Ovary (tissue), 7 donors: ENCODE measurements at regions not wholly inside any gene's neighbourhood (a gene's known extent, or its start where the extent isn't known, plus 50 kb on each side); places are given as distances from the start of the nearest gene placed in this dataset.

Source experiments
- DNase-seq, 5 donors: peaks; one replicate each; pipeline ENCODE4 v3.0.0-alpha.2; 2019 to 2020
- H3K27ac ChIP-seq, 2 donors: fragments of 200-600 bp; one replicate each; pipeline versions ENCODE4 v1.5.1 to v1.8.0; 2019 to 2022
- H3K27me3 ChIP-seq: fragments of 200-600 bp; one replicate; pipeline ENCODE4 v1.8.0; 2022
- H3K36me3 ChIP-seq: fragments of 200-600 bp; sonication (generic); one replicate; pipeline ENCODE4 v1.5.1; 2019
- H3K4me1 ChIP-seq: one replicate; pipeline ENCODE4 v1.8.1; 2013; ENCODE audit warnings: mild to moderate bottlenecking, moderate library complexity; ENCODE audit not compliant: insufficient read depth
- H3K4me3 ChIP-seq: fragments of 200-600 bp; sonication (generic); one replicate; pipeline ENCODE4 v1.5.1; 2017
- H3K9me3 ChIP-seq, 2 donors: fragments of 200-600 bp in 1 of 2; sonication (generic) in 1 of 2; one replicate each; pipeline versions ENCODE4 v1.5.1 to v1.8.1; 2013 to 2019; ENCODE audit warnings: mild to moderate bottlenecking in 1 of 2, moderate library complexity in 1 of 2
- CTCF ChIP-seq, 3 donors: fragments of 450-650 bp in 2 of 3; fragments of 200-600 bp in 1 of 3; IDR thresholded peaks; one replicate each; pipeline versions ENCODE4 v1.5.1 to v1.8.0; 2016 to 2022; ENCODE audit warnings: antibody characterized with exemption in 3 of 3, mild to moderate bottlenecking in 1 of 3
- EP300 ChIP-seq: sonication (generic); formaldehyde crosslinking; IDR thresholded peaks from one replicate; pipeline ENCODE4 v1.6.1; 2017; ENCODE audit warnings: antibody characterized with exemption
- POLR2A ChIP-seq: fragments of 450-650 bp; IDR thresholded peaks from one replicate; pipeline ENCODE4 v1.6.1; 2017; ENCODE audit warnings: antibody characterized with exemption, mild to moderate bottlenecking, moderate library complexity
- WGBS, 3 donors: extraction: QIAGEN DNeasy Blood & Tissue Kit in 1 of 3; methylation state at CpG; one replicate each; pipeline versions ENCODE4 v1.1.5 to v1.1.7; 2013 to 2017; 5-methylcytosine and 5-hydroxymethylcytosine counted together
- intact Hi-C, 4 donors: fragments of 100-400 bp; cut with DNase I; formaldehyde crosslinking; loops; one replicate each; pipeline versions ENCODE4 v1.11.0 to v1.15.1; 2022 to 2023
- donor health status: DM: no; HTN: no; CAD: no; lungs with moderate emphysema.
- donor health status: DM: no; HTN: no; CAD: no.
- donor health status: Bipolar disorder and iron deficiency.
- donor health status: DM: no; HTN: no; CAD: no.
- donor health status: DM: yes; HTN: yes; CAD: no.

- Histone ChIP-seq H3K4me1 (no peaks in the 10 kb centered on the region), H3K9me3 (peaks cover 0 to 4% of the 10 kb centered on the region in 2 donors), H3K4me3 (no peak overlapping the region), H3K27me3 (no peaks in the 10 kb centered on the region), H3K27ac (no peak overlapping the region), H3K36me3 (no peaks in the 10 kb centered on the region)
- no peak for DNase-seq
- intact Hi-C loops, result no loop called here
- TF ChIP-seq POLR2A (no peak), CTCF (IDR thresholded peaks at IDR 0.05) (no peak), EP300 (no peak)
- WGBS, 3 donors, result 59 to 62% (median 61%) methylated on average over 8 of the region's 8 CpGs
Measured at GRCh38 chr1:4483021-4483625, 171.3 kb upstream of the AJAP1 start.

GRCh38 chr1:4485398-4485797 is 169.0 kb upstream of the AJAP1 start:
- TF ChIP-seq CTCF (IDR thresholded peaks at IDR 0.05), result no peak
- Histone ChIP-seq H3K27ac (no peak overlapping the region), H3K4me3 (no peak overlapping the region), H3K27me3 (no peaks in the 10 kb centered on the region), H3K9me3 (no peaks in the 10 kb centered on the region), H3K36me3 (no peaks in the 10 kb centered on the region), H3K4me1 (no peaks in the 10 kb centered on the region)
- DNase-seq, result no peak
- WGBS, 3 donors, result 13 to 25% (median 25%) methylated on average over 6 of the region's 6 CpGs
- intact Hi-C loops, result no loop called here

- Histone ChIP-seq H3K27me3 (no peaks in the 10 kb centered on the region), H3K36me3 (no peaks in the 10 kb centered on the region), H3K27ac (no peak overlapping the region), H3K4me3 (no peak overlapping the region), H3K9me3 (no peaks in the 10 kb centered on the region), H3K4me1 (no peaks in the 10 kb centered on the region)
- WGBS, 3 donors, result 51 to 67% (median 58%) methylated on average over 5 of the region's 5 CpGs
- intact Hi-C loops, result no loop called here
- no peak for TF ChIP-seq EP300
- no peak for TF ChIP-seq POLR2A
- no peak for TF ChIP-seq CTCF (IDR thresholded peaks at IDR 0.05)
- DNase-seq, result no peak
Measured at GRCh38 chr1:4485878-4486277, 168.5 kb upstream of the AJAP1 start.

- no peaks in the 10 kb centered on the region for H3K9me3 ChIP-seq
- H3K4me3 ChIP-seq, result no peak overlapping the region
- no peak overlapping the region for H3K27ac ChIP-seq
- 85 to 87% (median 87%) methylated on average over 22 of the region's 22 CpGs for WGBS, 3 donors
- H3K4me1 ChIP-seq, result no peaks in the 10 kb centered on the region
- H3K27me3 ChIP-seq, result no peaks in the 10 kb centered on the region
- intact Hi-C loops, result no loop called here
- H3K36me3 ChIP-seq, result no peaks in the 10 kb centered on the region
- TF ChIP-seq POLR2A (no peak), EP300 (no peak)
- DNase-seq, result no peak
Measured at GRCh38 chr1:4486408-4487120, 167.8 kb upstream of the AJAP1 start.

- intact Hi-C loops, result no loop called here
- Histone ChIP-seq H3K4me3 (no peak overlapping the region), H3K36me3 (no peaks in the 10 kb centered on the region), H3K27ac (no peak overlapping the region), H3K4me1 (no peaks in the 10 kb centered on the region), H3K27me3 (no peaks in the 10 kb centered on the region), H3K9me3 (no peaks in the 10 kb centered on the region)
- 43 to 52% (median 46%) methylated on average over 7 of the region's 7 CpGs for WGBS, 3 donors
- DNase-seq, result no peak
- TF ChIP-seq POLR2A (no peak), EP300 (no peak), CTCF (IDR thresholded peaks at IDR 0.05) (no peak)
Measured at GRCh38 chr1:4488018-4488417, 166.4 kb upstream of the AJAP1 start.
